GM19395 (cell line): ENCODE measurements at regions not wholly inside any gene's neighbourhood (a gene's known extent, or its start where the extent isn't known, plus 50 kb on each side); places are given as distances from the start of the nearest gene placed in this dataset.
"Not testable (repeated sequence)": the region's sequence is repeated elsewhere in the genome, so short reads cannot be mapped to it uniquely, and the experiment has no call there.

Experiments used
- ATAC-seq: cut with Tn5 transposase; IDR thresholded peaks from one replicate; pipeline ENCODE4 v1.9.1; 2021; ENCODE audit warnings: mild to moderate bottlenecking, moderate library complexity; ENCODE audit not compliant: unreplicated experiment

GRCh38 chr20:5453745-5454144, 137.0 kb upstream of the PROKR2 start:
- not testable (repeated sequence) for ATAC-seq

GRCh38 chr20:5453316-5453715, 136.6 kb upstream of the PROKR2 start:
- not testable (repeated sequence) for ATAC-seq

- ATAC-seq, result not testable (repeated sequence)
These were observed 135.9 kb upstream of the PROKR2 start for GRCh38 chr20:5452691-5453090.

- ATAC-seq, result not testable (repeated sequence)
These were observed 135.5 kb upstream of the PROKR2 start for GRCh38 chr20:5452286-5452685.

GRCh38 chr20:5451643-5452210, 135.0 kb upstream of the PROKR2 start:
- no peak for ATAC-seq

GRCh38 chr20:5448449-5449118, 131.8 kb upstream of the PROKR2 start:
- ATAC-seq, result no peak

GRCh38 chr20:5447188-5447587, 130.4 kb upstream of the PROKR2 start:
- no peak for ATAC-seq

- no peak for ATAC-seq
These were observed 128.9 kb upstream of the PROKR2 start for GRCh38 chr20:5445611-5446010.

GRCh38 chr20:5442101-5442500, 125.3 kb upstream of the PROKR2 start:
- no peak for ATAC-seq

- ATAC-seq, result no peak
These were observed 117.4 kb upstream of the PROKR2 start for GRCh38 chr20:5434116-5434515.

- no peak for ATAC-seq
These were observed 116.6 kb upstream of the PROKR2 start for GRCh38 chr20:5433352-5433751.

GRCh38 chr20:5432030-5432429, 115.3 kb upstream of the PROKR2 start:
- ATAC-seq, result no peak

GRCh38 chr20:5430670-5431069, 113.9 kb upstream of the PROKR2 start:
- no peak for ATAC-seq

- ATAC-seq, result no peak
These were observed 109.3 kb upstream of the PROKR2 start for GRCh38 chr20:5426026-5426425.

- no peak for ATAC-seq
These were observed 99.3 kb upstream of the PROKR2 start for GRCh38 chr20:5416086-5416485.

GRCh38 chr20:5413394-5413793, 96.6 kb upstream of the PROKR2 start:
- no peak for ATAC-seq

- ATAC-seq, result no peak
These were observed 93.7 kb upstream of the PROKR2 start for GRCh38 chr20:5410470-5410869.

- peak; percentile 88 for ATAC-seq
These were observed 86.3 kb upstream of the PROKR2 start for GRCh38 chr20:5402903-5403531.

- no peak for ATAC-seq
These were observed 84.6 kb upstream of the PROKR2 start for GRCh38 chr20:5401277-5401875.

GRCh38 chr20:5400164-5400762, 83.5 kb upstream of the PROKR2 start:
- ATAC-seq, result no peak

GRCh38 chr20:5397393-5397792, 80.6 kb upstream of the PROKR2 start:
- no peak for ATAC-seq
